Sigmoid colon (tissue), 6 donors: ENCODE measurements at regions not wholly inside any gene's neighbourhood (a gene's known extent, or its start where the extent isn't known, plus 50 kb on each side); places are given as distances from the start of the nearest gene placed in this dataset.
"Not testable (repeated sequence)": the region's sequence is repeated elsewhere in the genome, so short reads cannot be mapped to it uniquely, and the experiment has no call there.

Experiments used
- DNase-seq: peaks from one replicate; pipeline ENCODE4 v3.0.0-alpha.2; 2019
- H3K27ac ChIP-seq, 4 donors: fragments of 200-600 bp; sonication (generic); one replicate each; pipeline ENCODE4 v1.5.1; 2016 to 2019; ENCODE audit warnings: mild to moderate bottlenecking in 1 of 4
- H3K27me3 ChIP-seq, 3 donors: fragments of 200-600 bp; sonication (generic); one replicate each; pipeline ENCODE4 v1.5.1; 2019; ENCODE audit warnings: mild to moderate bottlenecking in 1 of 3
- H3K36me3 ChIP-seq, 4 donors: fragments of 200-600 bp; sonication (generic); one replicate each; pipeline ENCODE4 v1.5.1; 2016 to 2019
- H3K4me1 ChIP-seq, 4 donors: fragments of 200-600 bp; sonication (generic); one replicate each; pipeline ENCODE4 v1.5.1; 2017 to 2019
- H3K4me3 ChIP-seq, 4 donors: fragments of 200-600 bp; sonication (generic); one replicate each; pipeline ENCODE4 v1.5.1; 2017 to 2019; ENCODE audit warnings: mild to moderate bottlenecking in 2 of 4, moderate library complexity in 1 of 4
- H3K9me3 ChIP-seq, 4 donors: fragments of 200-600 bp in 3 of 4; sonication (generic) in 3 of 4; one replicate each; pipeline versions ENCODE4 v1.5.1 to v1.6.1; 2013 to 2019
- CTCF ChIP-seq, 4 experiments: fragments of 450-650 bp in 3 of 4; fragments of 200-600 bp in 1 of 4; IDR thresholded peaks; one replicate each; pipeline ENCODE4 v1.5.1; 2016 to 2019; ENCODE audit warnings: antibody characterized with exemption in 4 of 4, mild to moderate bottlenecking in 3 of 4, moderate library complexity in 2 of 4
- EP300 ChIP-seq, 4 donors: sonication (generic); formaldehyde crosslinking; IDR thresholded peaks; one replicate each; pipeline ENCODE4 v1.6.1; 2017; ENCODE audit warnings: antibody characterized with exemption in 4 of 4
- POLR2A ChIP-seq, 2 donors: fragments of 450-650 bp; IDR thresholded peaks; one replicate each; pipeline ENCODE4 v1.6.1; 2016; ENCODE audit warnings: antibody characterized with exemption in 2 of 2, mild to moderate bottlenecking in 2 of 2, moderate library complexity in 2 of 2
- POLR2AphosphoS5 ChIP-seq, 4 donors: sonication (generic); formaldehyde crosslinking; IDR thresholded peaks; one replicate each; pipeline ENCODE4 v1.6.1; 2017; ENCODE audit warnings: antibody characterized with exemption in 4 of 4
- WGBS, 2 donors: extraction: QIAGEN DNeasy Blood & Tissue Kit; methylation state at CpG; one replicate each; pipeline ENCODE4 v1.1.7; 2013; 5-methylcytosine and 5-hydroxymethylcytosine counted together
- intact Hi-C: fragments of 100-400 bp; cut with DNase I; formaldehyde crosslinking; loops from one replicate; pipeline ENCODE4 v1.15.1; 2023
- donor health status: healthy with polysubstance abuse.
- donor health status: healthy.

GRCh38 chr12:25365340-25365730 is 114.6 kb upstream of the KRAS start:
- Histone ChIP-seq H3K9me3 (no peaks in the 10 kb centered on the region), H3K27me3 (no peaks in the 10 kb centered on the region), H3K27ac (no peak overlapping the region), H3K4me3 (no peak overlapping the region), H3K36me3 (no peaks in the 10 kb centered on the region), H3K4me1 (no peaks in the 10 kb centered on the region)
- 26 to 43% methylated on average over 3 of the region's 3 CpGs for WGBS, 2 donors
- intact Hi-C loops, result no loop called here
- TF ChIP-seq POLR2A (IDR thresholded peaks at IDR 0.05) (no peak), POLR2AphosphoS5 (IDR thresholded peaks at IDR 0.05) (no peak), CTCF (IDR thresholded peaks at IDR 0.05) (no peak), EP300 (IDR thresholded peaks at IDR 0.05) (no peak)
- no peak for DNase-seq

GRCh38 chr12:25364529-25365339 is 114.0 kb upstream of the KRAS start:
- Histone ChIP-seq H3K9me3 (no peaks in the 10 kb centered on the region), H3K27ac (no peak overlapping the region)
- 36 to 67% methylated on average over 5 of the region's 5 CpGs for WGBS, 2 donors

GRCh38 chr12:25362646-25363045 is 111.9 kb upstream of the KRAS start:
- intact Hi-C loops, result no loop called here
- no peaks in the 10 kb centered on the region for H3K9me3 ChIP-seq
- no peaks in the 10 kb centered on the region for H3K27me3 ChIP-seq
- WGBS, 2 donors, result 97% methylated on average over 4 of the region's 4 CpGs
- H3K4me1 ChIP-seq, result no peaks in the 10 kb centered on the region
- H3K27ac ChIP-seq, result no peak overlapping the region
- H3K4me3 ChIP-seq, result no peak overlapping the region
- DNase-seq, result no peak
- H3K36me3 ChIP-seq, result no peaks in the 10 kb centered on the region
- TF ChIP-seq CTCF (IDR thresholded peaks at IDR 0.05), result no peak
- no peak for TF ChIP-seq EP300 (IDR thresholded peaks at IDR 0.05)
- no peak for TF ChIP-seq POLR2A (IDR thresholded peaks at IDR 0.05)
- no peak for TF ChIP-seq POLR2AphosphoS5 (IDR thresholded peaks at IDR 0.05)

More at GRCh38 chr12:25364529-25365339, 114.0 kb upstream of the KRAS start:
- H3K27me3 ChIP-seq, result no peaks in the 10 kb centered on the region
- no peaks in the 10 kb centered on the region for H3K4me1 ChIP-seq
- no peak for TF ChIP-seq CTCF (IDR thresholded peaks at IDR 0.05)
- TF ChIP-seq POLR2A (IDR thresholded peaks at IDR 0.05), result no peak
- no peak for TF ChIP-seq POLR2AphosphoS5 (IDR thresholded peaks at IDR 0.05)
- no peak for TF ChIP-seq EP300 (IDR thresholded peaks at IDR 0.05)
- no peak overlapping the region for H3K4me3 ChIP-seq
- DNase-seq, result no peak
- no peaks in the 10 kb centered on the region for H3K36me3 ChIP-seq
- intact Hi-C loops, result no loop called here

GRCh38 chr12:25361511-25361910 is 110.8 kb upstream of the KRAS start:
- Histone ChIP-seq H3K9me3 (no peaks in the 10 kb centered on the region), H3K27ac (no peak overlapping the region), H3K27me3 (no peaks in the 10 kb centered on the region), H3K4me3 (no peak overlapping the region), H3K4me1 (no peaks in the 10 kb centered on the region), H3K36me3 (no peaks in the 10 kb centered on the region)
- TF ChIP-seq POLR2A (IDR thresholded peaks at IDR 0.05), result no peak
- TF ChIP-seq EP300 (IDR thresholded peaks at IDR 0.05), result no peak
- TF ChIP-seq POLR2AphosphoS5 (IDR thresholded peaks at IDR 0.05), result no peak
- no peak for TF ChIP-seq CTCF (IDR thresholded peaks at IDR 0.05)
- 94 to 96% methylated on average over 2 of the region's 2 CpGs for WGBS, 2 donors
- intact Hi-C loops, result no loop called here
- DNase-seq, result no peak

GRCh38 chr12:25357595-25357994 is 106.9 kb upstream of the KRAS start:
- no peak for TF ChIP-seq POLR2AphosphoS5 (IDR thresholded peaks at IDR 0.05)
- no peak for TF ChIP-seq POLR2A (IDR thresholded peaks at IDR 0.05)
- TF ChIP-seq CTCF (IDR thresholded peaks at IDR 0.05), result no peak
- no peak for TF ChIP-seq EP300 (IDR thresholded peaks at IDR 0.05)
- no peaks in the 10 kb centered on the region for H3K9me3 ChIP-seq
- no peaks in the 10 kb centered on the region for H3K36me3 ChIP-seq
- no peak overlapping the region for H3K4me3 ChIP-seq
- 90 to 96% methylated on average over 2 of the region's 2 CpGs for WGBS, 2 donors
- H3K27ac ChIP-seq, result no peak overlapping the region
- no peaks in the 10 kb centered on the region for H3K27me3 ChIP-seq
- no peaks in the 10 kb centered on the region for H3K4me1 ChIP-seq
- intact Hi-C loops, result no loop called here
- no peak for DNase-seq

- WGBS, 2 donors, result 87 to 90% methylated on average over 2 of the region's 2 CpGs
- H3K4me1 ChIP-seq, DNase-seq, intact Hi-C loops, H3K27ac ChIP-seq, H3K27me3 ChIP-seq, H3K36me3 ChIP-seq, H3K9me3 ChIP-seq, H3K4me3 ChIP-seq: not testable (repeated sequence)
These were observed 102.2 kb upstream of the KRAS start for GRCh38 chr12:25352942-25353341.
